IPS-NIHi11 (cell line): ENCODE measurements at regions not wholly inside any gene's neighbourhood (a gene's known extent, or its start where the extent isn't known, plus 50 kb on each side); places are given as distances from the start of the nearest gene placed in this dataset.
"Not testable (repeated sequence)": the region's sequence is repeated elsewhere in the genome, so short reads cannot be mapped to it uniquely, and the experiment has no call there.

Experiments used
- DNase-seq: peaks from one replicate; pipeline ENCODE4 v3.0.0; 2012; ENCODE audit warnings: mixed read lengths, low spot score

DNA sequence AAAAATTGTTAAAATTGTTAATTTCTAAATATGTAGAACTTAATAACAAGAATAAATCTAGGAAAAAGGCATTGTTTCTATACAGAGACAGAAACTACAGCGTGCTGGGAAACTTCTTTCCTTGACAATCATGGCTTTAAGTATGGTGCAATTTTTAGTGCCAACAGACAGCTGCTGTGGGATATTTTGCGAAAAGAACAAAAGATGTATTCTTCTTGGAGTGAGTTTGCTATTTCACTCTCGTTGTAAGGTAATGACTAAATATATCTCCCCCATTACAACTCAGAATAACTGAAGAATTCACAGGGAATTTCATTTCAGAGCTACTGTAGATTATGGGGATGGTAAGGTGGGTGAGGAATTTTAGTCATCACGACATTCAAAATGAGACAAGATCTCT is 2055.0 kb upstream of the ACO1 start:
- no peak for DNase-seq

DNA sequence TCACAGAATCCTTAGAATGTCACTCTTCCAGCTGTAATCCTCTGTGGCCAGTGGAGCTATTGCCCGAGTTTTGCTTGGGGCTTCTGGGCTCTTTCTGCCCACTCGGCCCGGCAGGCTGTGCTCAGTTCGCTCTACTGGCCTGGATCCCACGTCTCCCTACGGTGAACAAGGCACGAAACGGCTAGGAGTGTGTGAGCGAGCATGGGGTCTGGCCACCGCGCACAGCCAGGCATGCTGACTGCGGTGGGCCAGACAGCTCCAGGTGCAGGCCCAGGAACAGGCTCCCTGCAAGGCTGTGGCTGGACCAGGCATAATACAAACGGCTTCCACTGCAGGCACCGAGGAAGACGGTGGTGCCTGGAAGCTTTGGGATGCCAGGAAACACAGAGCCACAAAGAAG is 2035.5 kb upstream of the ACO1 start:
- no peak for DNase-seq

DNA sequence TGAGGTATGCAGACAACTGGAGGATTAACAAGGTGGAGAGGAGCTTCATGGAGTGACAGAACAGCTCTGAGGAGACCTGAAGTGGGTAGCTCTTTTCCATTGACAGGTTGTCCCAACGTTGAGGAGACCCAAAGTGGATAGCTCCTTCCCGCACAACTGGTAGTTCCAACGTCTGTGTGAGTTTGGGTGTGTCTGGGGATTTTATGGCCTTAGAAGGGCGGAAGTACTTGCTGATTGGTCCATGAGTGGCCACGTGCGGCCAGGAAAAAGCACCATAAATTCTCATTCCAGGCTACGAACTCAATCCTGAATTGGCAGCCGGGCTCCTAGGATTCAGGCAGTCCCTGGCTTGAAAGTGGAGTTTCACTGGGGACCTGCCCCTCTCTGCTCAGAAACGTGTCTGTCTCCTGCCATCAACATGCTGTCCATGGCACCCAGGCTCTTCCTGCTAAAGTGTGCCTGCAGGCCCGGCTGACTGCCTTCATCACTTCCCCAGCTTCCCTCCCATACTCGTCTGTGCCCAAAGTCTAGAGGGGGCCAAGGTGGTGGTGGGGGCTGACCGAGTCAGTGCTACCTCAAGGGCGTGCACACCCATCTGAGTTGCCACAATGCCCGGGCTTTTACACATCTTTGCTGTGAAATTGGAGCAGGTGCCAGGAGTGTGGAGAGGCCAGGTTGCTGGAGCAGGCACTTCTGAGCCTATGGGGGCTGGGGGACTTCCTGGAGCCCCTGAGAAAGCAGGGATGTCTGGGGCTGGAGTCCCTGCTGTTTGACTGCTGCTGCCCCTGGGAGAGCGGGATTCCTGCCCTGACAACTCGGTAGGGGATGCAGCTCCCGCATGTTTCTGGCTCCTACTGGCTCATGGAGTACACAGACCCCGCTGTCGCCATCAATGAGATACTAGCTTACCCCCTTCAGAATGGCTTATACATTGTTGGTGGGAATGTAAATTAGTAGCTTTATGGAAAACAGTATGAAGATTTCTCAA is 2034.6 kb upstream of the ACO1 start:
- DNase-seq, result no peak

DNA sequence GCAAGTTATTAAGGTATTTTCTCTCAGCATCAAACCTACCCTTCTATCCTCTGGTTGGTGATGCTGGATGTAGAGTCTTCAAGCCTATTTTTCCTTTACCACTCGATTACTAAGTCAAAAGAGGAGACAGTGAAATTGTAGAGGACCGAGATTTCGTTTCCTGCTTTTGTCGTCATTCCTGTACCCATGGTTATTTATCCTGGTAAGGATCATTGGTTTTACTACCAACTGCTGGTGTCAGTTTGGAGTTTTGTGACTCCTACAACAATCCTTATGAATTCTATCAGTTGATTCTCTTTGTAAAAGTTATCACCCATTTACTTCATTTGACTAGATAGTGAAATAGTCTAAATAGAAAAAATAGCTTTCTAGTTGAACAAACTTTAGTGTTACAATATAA is 2028.2 kb upstream of the ACO1 start:
- DNase-seq, result no peak

DNA sequence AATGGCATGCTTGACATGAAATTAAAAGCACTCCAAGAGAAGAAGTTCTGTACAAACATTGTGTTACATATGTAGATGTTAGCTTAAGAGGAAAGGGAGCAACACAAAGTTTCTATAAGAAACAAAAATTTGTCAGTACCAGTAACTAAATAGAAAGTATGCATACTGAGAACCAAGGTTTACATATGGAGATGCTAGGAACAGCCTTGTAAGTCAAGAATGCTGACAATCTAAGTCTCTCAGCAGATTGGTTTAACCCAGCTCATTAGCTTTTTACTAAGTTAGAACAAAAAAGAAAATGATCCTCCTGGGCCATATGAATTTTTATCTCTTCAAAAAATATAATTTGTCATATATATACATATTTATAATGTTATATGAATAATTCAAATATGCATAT is 2022.1 kb upstream of the ACO1 start:
- DNase-seq, result no peak

DNA sequence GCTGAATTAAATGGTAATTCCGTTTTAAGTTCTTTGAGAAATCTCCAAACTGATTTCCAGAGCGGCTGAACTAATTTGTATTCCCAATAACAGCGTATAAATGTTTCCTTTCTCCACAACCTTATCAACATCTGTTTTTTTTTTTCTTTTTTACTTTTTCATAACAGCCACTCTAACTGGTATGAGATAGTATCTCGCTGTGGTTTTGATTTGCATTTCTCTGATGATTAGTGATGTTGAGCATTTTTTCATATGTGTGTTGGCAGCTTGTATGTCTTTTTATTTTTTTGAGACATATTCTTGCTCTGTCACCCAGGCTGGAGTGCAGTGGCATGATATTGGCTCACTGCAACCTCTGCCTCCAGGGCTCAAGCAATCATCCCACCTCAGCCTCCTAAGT is 2018.3 kb upstream of the ACO1 start:
- not testable (repeated sequence) for DNase-seq

DNA sequence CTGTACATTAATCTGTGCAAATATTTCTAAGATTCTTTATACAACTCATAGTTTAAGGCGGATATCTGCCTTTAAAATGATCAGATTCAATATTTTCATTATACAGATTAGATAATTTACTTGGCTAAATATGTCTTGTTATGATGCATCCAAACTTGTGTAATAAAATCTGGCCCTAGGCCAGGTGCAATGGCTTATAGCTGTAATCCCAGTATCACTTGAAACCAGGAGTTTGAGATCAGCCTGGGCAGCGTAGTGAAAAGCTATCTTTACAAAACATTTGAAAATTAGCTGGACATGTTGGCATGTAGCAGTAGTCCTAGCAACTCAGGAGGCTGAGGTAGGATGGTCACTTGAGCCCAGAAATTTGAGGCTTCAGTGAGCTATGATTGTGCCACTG is 2002.2 kb upstream of the ACO1 start:
- no peak for DNase-seq

DNA sequence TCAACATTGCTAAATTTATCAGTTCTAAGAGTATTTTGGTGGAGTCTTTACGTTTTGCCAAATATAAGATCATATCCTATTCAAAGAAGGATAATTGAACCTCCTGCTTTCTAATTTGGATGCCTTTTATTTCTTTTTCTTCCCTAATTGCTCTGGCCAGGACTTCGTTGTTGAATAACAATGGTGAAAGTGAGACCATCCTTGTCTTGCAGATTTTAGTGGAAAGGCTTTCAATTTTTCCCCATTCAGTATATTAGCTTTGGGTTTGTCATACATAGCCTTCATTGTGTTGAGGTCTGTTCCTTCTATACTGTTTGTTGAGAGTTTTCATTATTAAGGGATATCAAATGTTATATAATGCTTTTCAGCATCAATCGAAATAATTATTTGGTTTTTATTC is 1974.2 kb upstream of the ACO1 start:
- no peak for DNase-seq

DNA sequence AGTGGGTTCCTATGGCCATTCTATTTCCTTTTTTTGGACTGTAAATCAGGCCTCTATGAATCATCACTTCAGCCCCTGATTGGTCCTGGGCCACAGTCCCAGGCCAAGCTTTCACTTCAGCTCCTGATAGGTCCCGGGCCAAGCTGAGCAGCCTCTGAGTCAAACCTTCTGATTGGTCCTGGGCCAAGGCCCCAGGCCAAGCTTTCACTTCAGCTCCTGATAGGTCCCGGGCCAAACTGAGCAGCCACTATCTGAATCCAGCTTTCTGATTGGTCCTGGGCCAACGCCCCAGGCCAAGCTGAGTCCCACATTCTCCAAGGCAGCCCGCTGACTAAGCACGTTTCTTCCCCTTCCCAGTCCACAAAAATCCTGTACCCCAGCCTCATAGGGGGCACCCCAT is 1972.9 kb upstream of the ACO1 start:
- no peak for DNase-seq

DNA sequence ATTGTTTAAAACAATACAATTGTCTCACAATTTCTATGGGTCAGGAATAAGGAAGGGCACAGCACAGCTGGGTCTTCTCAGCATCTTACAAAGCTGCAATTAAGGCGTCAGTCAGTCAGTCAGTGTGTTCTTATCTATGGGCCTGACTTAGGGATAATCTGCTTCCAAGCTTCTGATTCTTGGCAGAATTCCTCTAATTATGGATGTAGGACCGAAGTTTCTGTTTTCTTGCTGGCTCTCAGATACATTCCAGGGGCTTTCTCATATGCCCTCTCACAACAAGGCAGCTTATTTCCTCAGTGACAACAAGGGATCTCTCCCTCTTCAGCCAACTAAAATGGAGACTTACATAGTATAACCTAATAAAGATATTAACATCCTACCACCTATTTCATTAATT is 1925.3 kb upstream of the ACO1 start:
- DNase-seq, result no peak

DNA sequence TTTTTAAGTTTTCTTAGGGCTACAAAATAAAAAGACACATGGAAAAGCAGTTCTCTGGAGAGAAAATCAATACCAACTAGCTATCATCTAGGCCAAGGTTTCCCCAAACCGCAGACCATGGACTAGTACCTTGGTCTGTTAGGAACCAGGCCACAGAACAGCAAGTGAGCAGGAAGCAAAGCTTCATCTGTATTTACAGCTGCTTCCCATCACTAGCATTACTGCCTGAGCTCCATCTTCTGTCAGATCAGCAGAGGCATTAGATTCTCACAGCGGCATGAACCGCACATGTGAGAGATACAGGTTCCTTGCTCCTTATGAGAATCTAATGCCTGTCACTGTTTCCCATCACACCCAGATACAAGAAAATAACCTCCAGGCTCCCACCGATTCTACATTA is 1907.6 kb upstream of the ACO1 start:
- DNase-seq, result no peak

DNA sequence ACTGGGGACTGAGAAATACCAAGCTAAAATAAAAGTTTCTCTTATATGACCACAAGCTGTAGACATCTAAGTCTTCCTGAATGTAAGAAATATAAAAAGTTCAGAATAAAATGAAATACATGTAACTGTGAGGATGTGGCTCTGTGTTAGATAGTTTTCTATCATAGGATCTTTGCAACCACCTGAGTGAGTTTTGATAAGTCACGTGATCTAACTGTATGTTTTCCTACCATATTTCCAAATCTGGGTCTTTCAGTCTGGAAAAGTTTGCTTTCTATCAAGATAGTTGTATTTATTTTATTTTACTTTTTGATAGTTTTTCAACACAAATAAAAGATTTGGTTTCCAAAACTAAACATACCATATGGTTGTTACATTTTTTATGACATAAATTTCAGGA is 1905.8 kb upstream of the ACO1 start:
- no peak for DNase-seq

DNA sequence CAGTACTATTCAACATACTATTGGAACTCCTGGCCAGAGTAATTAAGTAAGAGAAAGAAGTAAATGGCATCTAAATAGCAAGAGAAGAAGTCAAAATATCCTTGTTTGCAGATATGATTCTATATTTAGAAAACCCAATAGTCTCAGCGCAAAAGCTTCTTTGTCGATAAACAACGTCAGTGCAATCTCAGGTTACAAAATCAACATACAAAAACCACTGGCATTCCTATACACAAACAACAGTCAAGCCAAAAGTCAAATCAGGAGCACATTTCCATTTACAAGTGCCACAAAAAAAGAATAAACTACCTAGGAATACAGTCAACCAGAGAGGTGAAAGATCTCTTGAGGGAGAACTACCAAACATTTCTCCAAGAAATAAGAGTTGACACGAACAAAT is 1901.9 kb upstream of the ACO1 start:
- DNase-seq, result no peak

DNA sequence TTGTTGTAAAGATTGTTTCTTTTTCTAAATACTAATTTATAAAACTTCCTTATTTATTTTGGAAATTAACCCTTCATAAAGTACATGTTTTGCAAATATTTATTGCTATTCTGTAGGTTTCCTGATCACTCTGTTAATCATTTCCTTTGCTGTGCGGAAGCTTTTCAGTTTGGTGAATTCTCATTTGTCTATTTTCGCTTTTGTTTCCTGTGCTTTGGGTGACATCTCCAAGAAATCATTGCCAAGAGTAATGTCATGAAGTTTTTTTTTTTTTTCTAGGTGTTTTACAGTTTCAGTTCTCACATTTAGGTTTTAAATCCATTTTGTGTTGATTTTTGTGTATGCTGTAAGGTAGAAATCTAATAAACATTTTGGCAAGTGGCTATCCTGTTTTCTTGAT is 1899.8 kb upstream of the ACO1 start:
- DNase-seq, result no peak

DNA sequence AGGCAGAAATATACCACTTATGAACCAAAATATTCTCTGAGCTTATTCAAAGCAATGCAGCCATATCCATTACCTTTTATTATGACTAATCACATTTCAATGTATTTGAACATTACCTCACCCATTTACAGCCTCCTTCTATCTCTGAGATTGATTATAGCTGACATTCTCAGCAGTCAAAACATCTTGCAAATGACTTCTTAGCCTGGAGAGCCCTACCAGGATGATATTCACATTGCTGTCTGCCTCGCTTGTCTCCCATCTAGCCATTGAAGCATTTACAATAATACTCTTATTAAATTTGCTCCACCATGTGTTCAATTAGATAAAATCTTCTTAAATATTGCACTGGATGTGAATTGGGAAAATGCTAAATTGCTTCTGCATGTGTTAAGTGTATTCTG is 1879.9 kb upstream of the ACO1 start:
- no peak for DNase-seq

DNA sequence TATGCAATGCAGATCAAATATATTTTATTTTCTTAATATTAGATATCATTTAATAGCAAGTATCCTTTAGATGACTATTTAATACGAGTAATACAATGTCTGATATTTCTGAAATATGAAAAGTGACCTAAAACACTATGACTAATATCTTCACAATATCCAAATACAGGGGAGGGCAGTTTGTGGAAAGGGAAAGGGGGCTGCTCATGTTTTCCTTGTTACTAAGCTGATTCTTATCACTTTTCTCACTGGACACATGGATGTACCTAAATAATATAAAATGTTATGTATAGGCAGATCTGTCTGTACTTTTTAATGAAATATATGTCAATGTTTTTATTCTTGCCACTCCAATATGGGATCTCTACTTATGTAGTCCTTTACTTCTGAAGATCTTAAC is 1879.1 kb upstream of the ACO1 start:
- no peak for DNase-seq

DNA sequence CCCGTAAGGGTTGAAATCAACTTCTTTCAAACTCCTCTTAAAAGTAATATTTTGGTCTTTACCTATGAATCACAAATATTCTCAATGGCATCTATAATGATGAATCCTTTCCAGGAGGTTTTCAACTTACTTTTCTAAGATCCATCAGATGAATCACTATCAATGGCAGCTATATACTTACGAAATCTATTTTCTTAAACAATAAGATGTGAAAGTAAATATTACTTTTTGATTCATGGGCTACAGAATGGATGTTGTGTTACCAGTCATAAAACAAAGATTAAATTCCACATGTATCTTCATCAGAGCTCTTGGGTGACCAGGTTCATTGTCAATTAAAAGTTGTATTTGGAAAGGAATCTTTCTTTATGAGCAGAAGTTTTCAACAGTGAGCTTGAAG is 1877.7 kb upstream of the ACO1 start:
- no peak for DNase-seq

DNA sequence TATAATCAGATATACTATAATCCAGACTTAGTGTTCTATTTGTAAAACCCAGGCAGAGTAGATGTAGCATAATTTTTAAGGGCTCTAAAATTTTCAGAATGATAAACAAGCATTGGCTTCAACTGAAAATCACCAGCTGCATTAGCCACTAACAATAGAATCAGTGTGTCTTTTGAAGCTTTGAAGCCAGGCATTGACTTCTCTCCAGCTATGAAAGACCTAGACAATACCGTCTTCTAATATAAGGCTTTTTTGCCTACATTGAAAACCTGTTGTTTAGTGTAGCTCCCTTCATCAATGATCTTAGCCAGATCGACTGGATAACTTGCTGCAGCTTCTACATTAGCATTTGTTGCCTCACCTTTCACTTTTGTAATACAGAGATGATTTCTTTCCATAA is 1877.3 kb upstream of the ACO1 start:
- no peak for DNase-seq

DNA sequence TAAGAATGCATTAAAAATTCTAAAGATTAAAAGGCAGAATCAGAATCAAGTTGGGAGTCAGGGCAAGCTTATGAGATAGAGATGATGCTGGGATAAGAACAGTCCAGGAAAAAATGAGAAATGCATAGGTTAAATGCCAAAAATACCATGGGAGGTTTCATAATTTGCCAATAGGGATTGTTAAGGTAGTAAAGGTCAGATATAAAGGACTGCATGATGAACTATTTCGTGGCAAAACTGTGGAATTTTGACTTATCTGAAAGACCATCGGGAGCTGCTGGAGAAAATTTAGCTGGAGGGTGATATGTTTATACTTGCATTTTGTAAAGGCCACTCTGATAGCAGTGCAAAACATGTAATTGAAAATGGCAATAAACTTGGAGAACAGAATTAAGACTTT is 1872.8 kb upstream of the ACO1 start:
- no peak for DNase-seq

DNA sequence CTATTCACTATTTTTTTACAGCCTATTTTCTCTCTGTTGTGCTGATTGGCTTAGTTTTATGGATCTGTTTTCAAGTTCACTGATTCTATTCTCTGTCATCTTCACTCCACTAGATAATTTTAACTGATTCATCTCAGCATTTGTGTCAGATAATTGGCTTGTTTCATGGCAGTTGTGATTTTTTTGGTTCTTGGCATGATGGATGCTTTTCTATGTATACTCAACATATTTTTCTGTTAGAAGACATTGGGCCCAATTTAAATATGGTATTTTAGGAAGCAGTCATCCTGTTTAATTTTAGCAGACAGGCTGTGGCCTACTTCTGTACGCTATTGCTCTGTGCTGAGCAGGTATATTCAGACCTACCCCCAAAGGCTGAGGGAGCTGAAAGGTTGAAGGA is 1865.3 kb upstream of the ACO1 start:
- DNase-seq, result no peak

DNA sequence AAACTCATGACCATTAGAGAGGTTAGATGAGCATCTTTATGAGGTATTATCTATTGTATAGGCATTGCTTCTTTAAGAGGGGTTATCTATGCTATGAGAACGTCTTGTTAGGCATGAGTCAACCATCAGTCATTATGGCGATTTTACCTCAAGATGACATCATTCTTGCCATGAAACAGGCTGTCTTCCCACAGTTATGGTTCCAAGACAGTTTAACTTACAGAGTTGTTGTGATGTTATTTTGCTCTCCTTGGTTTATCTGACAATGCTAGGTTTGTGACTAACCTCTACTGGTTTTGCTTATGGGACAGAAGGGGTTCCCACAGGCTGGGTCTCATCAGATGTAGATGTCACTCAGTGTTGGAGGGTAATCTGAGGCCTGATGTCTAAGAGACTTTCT is 1864.7 kb upstream of the ACO1 start:
- DNase-seq, result no peak

DNA sequence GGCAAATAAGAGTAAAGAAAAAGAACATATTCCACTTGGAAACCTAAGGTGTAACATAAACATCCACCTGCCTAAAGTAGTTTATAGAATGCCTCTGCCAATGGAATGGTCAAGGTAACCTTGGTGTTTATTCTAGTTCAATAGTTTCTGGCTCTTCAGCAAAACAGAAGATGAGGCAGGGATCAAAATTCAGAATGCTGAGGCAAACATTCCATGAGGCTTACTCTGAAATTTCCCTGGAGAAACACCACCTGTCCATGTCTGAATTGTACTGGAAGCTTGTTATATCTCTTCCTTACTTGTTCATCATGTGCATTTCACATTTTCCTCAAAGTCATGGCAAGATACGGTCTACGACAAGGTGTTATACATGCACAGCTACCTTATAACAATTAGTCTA is 1862.4 kb upstream of the ACO1 start:
- no peak for DNase-seq

DNA sequence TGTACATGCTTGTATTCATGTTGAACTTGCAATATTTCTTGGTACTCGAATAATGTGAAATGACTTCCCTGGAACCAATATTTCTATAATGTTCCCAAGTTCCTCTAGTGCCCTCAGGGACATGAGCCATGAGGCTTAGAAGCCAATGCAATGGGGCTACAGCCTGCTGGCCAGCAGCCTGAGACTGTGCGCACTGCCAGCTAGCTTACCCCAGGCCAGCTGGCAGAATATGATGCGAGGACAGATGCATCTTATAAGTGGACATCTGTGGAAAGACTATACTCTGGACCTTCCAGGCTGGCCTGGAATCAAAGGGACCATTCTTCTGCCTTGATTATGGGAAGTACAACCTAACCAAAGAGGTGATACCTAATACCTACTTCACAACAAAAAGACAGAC is 1862.0 kb upstream of the ACO1 start:
- no peak for DNase-seq

DNA sequence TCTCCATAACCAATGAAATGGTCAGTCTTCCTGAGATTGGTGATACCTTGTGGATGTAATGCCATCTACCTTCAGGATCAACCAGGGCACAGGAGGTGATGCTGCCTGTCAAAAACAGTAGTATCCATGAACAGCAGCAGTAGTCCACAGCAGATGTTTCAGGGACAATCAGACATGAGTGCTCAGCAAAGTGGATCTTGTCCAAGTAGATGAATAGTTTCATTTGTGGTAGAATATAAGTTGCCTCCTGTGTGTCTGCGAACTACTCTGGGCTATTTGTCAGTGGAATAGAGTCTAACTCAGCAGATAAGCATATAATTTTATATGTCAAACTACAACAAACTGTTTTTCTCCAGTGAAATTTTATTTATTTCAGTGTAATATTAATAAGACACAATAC is 1860.1 kb upstream of the ACO1 start:
- no peak for DNase-seq
